Glomerular visceral epithelial cell (primary cell): ENCODE measurements at regions not wholly inside any gene's neighbourhood (a gene's known extent, or its start where the extent isn't known, plus 50 kb on each side); places are given as distances from the start of the nearest gene placed in this dataset.
"Not testable (repeated sequence)": the region's sequence is repeated elsewhere in the genome, so short reads cannot be mapped to it uniquely, and the experiment has no call there.

Source experiments
- DNase-seq: peaks from one replicate; pipeline ENCODE4 v3.0.0-alpha.2; 2016; ENCODE audit errors: extremely low spot score

GRCh38 chr16:35170061-35170460 lies 1710.6 kb downstream of the TP53TG3F start:
- DNase-seq, result not testable (repeated sequence)

- DNase-seq, result no peak
Observed at GRCh38 chr16:35170610-35171009, 1711.2 kb downstream of the TP53TG3F start.

- no peak for DNase-seq
Observed at GRCh38 chr16:35171106-35171505, 1711.7 kb downstream of the TP53TG3F start.

GRCh38 chr16:35173295-35173694 lies 1713.9 kb downstream of the TP53TG3F start:
- no peak for DNase-seq

- no peak for DNase-seq
Observed at GRCh38 chr16:35174016-35174415, 1714.6 kb downstream of the TP53TG3F start.

GRCh38 chr16:35176449-35176848 lies 1717.0 kb downstream of the TP53TG3F start:
- DNase-seq, result no peak

GRCh38 chr16:35177851-35178250 lies 1718.4 kb downstream of the TP53TG3F start:
- no peak for DNase-seq

GRCh38 chr16:35180970-35181369 lies 1721.6 kb downstream of the TP53TG3F start:
- no peak for DNase-seq

GRCh38 chr16:35181422-35182030 lies 1722.1 kb downstream of the TP53TG3F start:
- no peak for DNase-seq

- no peak for DNase-seq
Observed at GRCh38 chr16:35182043-35182677, 1722.7 kb downstream of the TP53TG3F start.

- DNase-seq, result no peak
Observed at GRCh38 chr16:35182943-35183550, 1723.6 kb downstream of the TP53TG3F start.

- DNase-seq, result no peak
Observed at GRCh38 chr16:35184356-35184870, 1725.0 kb downstream of the TP53TG3F start.

- no peak for DNase-seq
Observed at GRCh38 chr16:35185366-35186044, 1726.1 kb downstream of the TP53TG3F start.

- DNase-seq, result no peak
Observed at GRCh38 chr16:35186045-35186759, 1726.8 kb downstream of the TP53TG3F start.

- no peak for DNase-seq
Observed at GRCh38 chr16:35187665-35188225, 1728.3 kb downstream of the TP53TG3F start.

GRCh38 chr16:35188288-35189155 lies 1729.1 kb downstream of the TP53TG3F start:
- DNase-seq, result no peak

GRCh38 chr16:35192993-35193392 lies 1733.6 kb downstream of the TP53TG3F start:
- DNase-seq, result no peak

GRCh38 chr16:35193956-35194355 lies 1734.5 kb downstream of the TP53TG3F start:
- no peak for DNase-seq

GRCh38 chr16:35194681-35195080 lies 1735.3 kb downstream of the TP53TG3F start:
- no peak for DNase-seq

- DNase-seq, result no peak
Observed at GRCh38 chr16:35195173-35195863, 1735.9 kb downstream of the TP53TG3F start.
